PC-3 (cell line): ENCODE measurements at regions not wholly inside any gene's neighbourhood (a gene's known extent, or its start where the extent isn't known, plus 50 kb on each side); places are given as distances from the start of the nearest gene placed in this dataset.

Source experiments
- EZH2 ChIP-seq: fragments of 300-600 bp; sonication (generic); IDR thresholded peaks from one replicate; pipeline ENCODE4 v1.6.1; 2017; ENCODE audit warnings: antibody characterized with exemption, mild to moderate bottlenecking, low read length; ENCODE audit not compliant: unreplicated experiment
- EZH2phosphoT487 ChIP-seq: fragments of 300-600 bp; sonication (generic); IDR thresholded peaks from 2 replicates; pipeline ENCODE4 v1.6.1; 2018; ENCODE audit warnings: mild to moderate bottlenecking, antibody characterized with exemption, low read length, borderline replicate concordance
- TF ChIP-seq, protein P1 (sequence below): fragments of 300-600 bp; sonication (generic); conservative IDR thresholded peaks from 2 replicates; pipeline ENCODE4 v1.5.1; 2017; ENCODE audit warnings: antibody characterized with exemption, low read depth, mild to moderate bottlenecking, low read length

GRCh38 chr2:15681089-15681885 lies 89.6 kb downstream of the DDX1 start:
- TF ChIP-seq, protein P1, sequence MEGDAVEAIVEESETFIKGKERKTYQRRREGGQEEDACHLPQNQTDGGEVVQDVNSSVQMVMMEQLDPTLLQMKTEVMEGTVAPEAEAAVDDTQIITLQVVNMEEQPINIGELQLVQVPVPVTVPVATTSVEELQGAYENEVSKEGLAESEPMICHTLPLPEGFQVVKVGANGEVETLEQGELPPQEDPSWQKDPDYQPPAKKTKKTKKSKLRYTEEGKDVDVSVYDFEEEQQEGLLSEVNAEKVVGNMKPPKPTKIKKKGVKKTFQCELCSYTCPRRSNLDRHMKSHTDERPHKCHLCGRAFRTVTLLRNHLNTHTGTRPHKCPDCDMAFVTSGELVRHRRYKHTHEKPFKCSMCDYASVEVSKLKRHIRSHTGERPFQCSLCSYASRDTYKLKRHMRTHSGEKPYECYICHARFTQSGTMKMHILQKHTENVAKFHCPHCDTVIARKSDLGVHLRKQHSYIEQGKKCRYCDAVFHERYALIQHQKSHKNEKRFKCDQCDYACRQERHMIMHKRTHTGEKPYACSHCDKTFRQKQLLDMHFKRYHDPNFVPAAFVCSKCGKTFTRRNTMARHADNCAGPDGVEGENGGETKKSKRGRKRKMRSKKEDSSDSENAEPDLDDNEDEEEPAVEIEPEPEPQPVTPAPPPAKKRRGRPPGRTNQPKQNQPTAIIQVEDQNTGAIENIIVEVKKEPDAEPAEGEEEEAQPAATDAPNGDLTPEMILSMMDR, result no peak
- TF ChIP-seq EZH2, result no peak
- TF ChIP-seq EZH2phosphoT487, result no peak
